PC-9 (cell line): ENCODE measurements at regions not wholly inside any gene's neighbourhood (a gene's known extent, or its start where the extent isn't known, plus 50 kb on each side); places are given as distances from the start of the nearest gene placed in this dataset.
A peak's percentile ranks its signal among the peaks of the same experiment; 100 is the strongest.

Source experiments
- BruUV-seq: library from RNA; stranded (reverse); fragments of 400-500 nt; replicated peaks from 2 replicates; lab custom pipeline; 2021; lab: Mats Ljungman, UMichigan
- CTCF ChIA-PET: fragments of 300-600 bp; sonication (Branson Sonifier 250); formaldehyde crosslinking; loops from one replicate; lab custom pipeline; 2022; ENCODE audit warnings: antibody characterized with exemption; lab: Charles Lee
- POLR2A ChIA-PET: fragments of 300-600 bp; sonication (Branson Sonifier 250); formaldehyde crosslinking; loops from one replicate; lab custom pipeline; 2022; ENCODE audit warnings: antibody characterized with exemption; ENCODE audit not compliant: unreplicated experiment; lab: Charles Lee
- DNase-seq, 2 experiments: peaks; one replicate each; pipeline versions ENCODE4 v3.0.0 to v3.0.0-alpha.2; 2015 to 2022; ENCODE audit warnings: mixed read lengths in 1 of 2
- H2AFZ ChIP-seq: fragments of 200-600 bp; sonication (generic); 2 replicates; pipeline ENCODE4 v1.8.1; 2017; ENCODE audit warnings: antibody characterized with exemption
- H3F3A ChIP-seq: fragments of 200-600 bp; sonication (generic); 2 replicates; pipeline ENCODE4 v1.8.1; 2017; ENCODE audit warnings: antibody characterized with exemption, mild to moderate bottlenecking, low read depth; ENCODE audit not compliant: insufficient read depth
- H3K27ac ChIP-seq: fragments of 200-600 bp; sonication (generic); 2 replicates; pipeline ENCODE4 v1.6.1; 2016; ENCODE audit warnings: mixed run types
- H3K27me3 ChIP-seq: fragments of 200-600 bp; sonication (generic); 2 replicates; pipeline ENCODE4 v1.6.1; 2016; ENCODE audit warnings: low read depth, mixed run types; ENCODE audit not compliant: insufficient read depth
- H3K36me3 ChIP-seq: fragments of 200-600 bp; sonication (generic); 2 replicates; pipeline ENCODE4 v1.6.1; 2016; ENCODE audit warnings: low read depth, mixed run types
- H3K4me1 ChIP-seq: fragments of 200-600 bp; sonication (generic); replicated peaks from 2 replicates; pipeline ENCODE4 v1.6.1; 2016; ENCODE audit warnings: mixed run types; ENCODE audit not compliant: insufficient read depth
- H3K4me2 ChIP-seq: fragments of 200-600 bp; sonication (generic); 2 replicates; pipeline ENCODE4 v1.6.1; 2017; ENCODE audit warnings: mixed run types
- H3K4me3 ChIP-seq: fragments of 200-600 bp; sonication (generic); 2 replicates; pipeline ENCODE4 v1.6.1; 2016; ENCODE audit warnings: mixed run types
- H3K79me2 ChIP-seq: fragments of 200-600 bp; sonication (generic); 2 replicates; pipeline ENCODE4 v1.6.1; 2017; ENCODE audit warnings: low read depth, mixed run types
- H3K9me2 ChIP-seq: fragments of 200-600 bp; sonication (generic); 2 replicates; pipeline ENCODE4 v1.8.1; 2017; ENCODE audit warnings: mild to moderate bottlenecking; ENCODE audit not compliant: insufficient read depth
- H3K9me3 ChIP-seq: fragments of 200-600 bp; sonication (generic); 2 replicates; pipeline ENCODE4 v1.8.1; 2016; ENCODE audit warnings: low read depth; ENCODE audit not compliant: insufficient read depth
- H4K20me1 ChIP-seq: fragments of 200-600 bp; sonication (generic); 2 replicates; pipeline ENCODE4 v1.8.1; 2017; ENCODE audit not compliant: insufficient read depth
- EZH2 ChIP-seq: fragments of 200-600 bp; sonication (generic); IDR thresholded peaks from 2 replicates; pipeline ENCODE4 v1.8.0; 2017; ENCODE audit warnings: antibody characterized with exemption, low read depth
- intact Hi-C: fragments of 100-400 bp; cut with micrococcal nuclease; formaldehyde crosslinking; loops from one replicate; pipeline ENCODE4 v1.10.0; 2022; ENCODE audit not compliant: unreplicated experiment
- TF ChIP-seq, protein P1 (sequence below): fragments of 200-600 bp; sonication (generic); conservative IDR thresholded peaks from 2 replicates; pipeline ENCODE4 v1.6.1; 2017; ENCODE audit warnings: mixed run types, antibody characterized with exemption, mild to moderate bottlenecking, moderate library complexity

DNA sequence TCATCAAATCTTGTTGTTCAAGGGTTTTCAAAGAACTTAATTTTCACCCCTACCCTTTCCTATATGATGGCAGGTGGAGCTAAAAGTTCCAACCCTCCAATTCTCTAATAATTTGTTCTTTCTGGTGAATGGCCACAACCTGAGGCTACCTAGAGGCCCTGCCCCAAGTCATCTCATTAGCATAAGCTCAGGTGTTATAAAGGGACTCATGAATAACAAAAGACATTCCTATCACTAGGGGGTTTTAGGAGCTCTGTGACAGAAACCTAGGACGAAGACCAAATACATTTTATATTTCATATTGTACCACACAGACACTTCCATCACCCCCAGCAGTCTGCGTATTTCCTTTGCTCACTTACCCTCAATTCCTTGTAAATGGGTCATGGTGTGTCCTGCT, 483.6 kb upstream of the EPHA6 start:
- BruUV-seq, result no TSS peak

DNA sequence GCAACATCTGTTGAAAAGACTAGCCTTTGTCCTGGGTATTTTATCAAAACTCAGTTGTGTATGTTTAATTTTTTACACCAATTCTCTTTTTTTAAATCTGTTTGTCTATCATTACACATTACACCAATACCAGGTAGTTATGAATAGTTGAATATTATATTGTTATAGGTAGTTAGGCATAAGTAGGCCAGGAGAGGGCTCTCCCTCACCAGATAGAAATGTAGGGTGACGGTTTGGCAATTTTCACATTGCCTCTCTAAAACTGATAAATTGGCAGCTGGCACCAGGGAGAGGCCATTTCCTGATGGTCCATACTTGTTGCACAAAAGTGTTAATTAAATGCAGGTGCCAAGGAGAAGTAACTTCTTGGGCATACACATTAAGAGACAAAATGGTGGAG, 483.1 kb upstream of the EPHA6 start:
- intact Hi-C loops, result loop anchor here (2.0 kb wide), 1 partner anchor 481 kb away; no protein-coding TSS in a partner anchor
- POLR2A ChIA-PET, result no interaction called here

More for the DNA sequence above, 483.6 kb upstream of the EPHA6 start:
- H3F3A ChIP-seq, result no peaks in the 10 kb centered on the region
- POLR2A ChIA-PET, result no interaction called here
- H3K79me2 ChIP-seq, result no peaks in the 10 kb centered on the region
- H3K9me2 ChIP-seq, result no peaks in the 10 kb centered on the region
- no peak for TF ChIP-seq EZH2
- TF ChIP-seq, protein P1, sequence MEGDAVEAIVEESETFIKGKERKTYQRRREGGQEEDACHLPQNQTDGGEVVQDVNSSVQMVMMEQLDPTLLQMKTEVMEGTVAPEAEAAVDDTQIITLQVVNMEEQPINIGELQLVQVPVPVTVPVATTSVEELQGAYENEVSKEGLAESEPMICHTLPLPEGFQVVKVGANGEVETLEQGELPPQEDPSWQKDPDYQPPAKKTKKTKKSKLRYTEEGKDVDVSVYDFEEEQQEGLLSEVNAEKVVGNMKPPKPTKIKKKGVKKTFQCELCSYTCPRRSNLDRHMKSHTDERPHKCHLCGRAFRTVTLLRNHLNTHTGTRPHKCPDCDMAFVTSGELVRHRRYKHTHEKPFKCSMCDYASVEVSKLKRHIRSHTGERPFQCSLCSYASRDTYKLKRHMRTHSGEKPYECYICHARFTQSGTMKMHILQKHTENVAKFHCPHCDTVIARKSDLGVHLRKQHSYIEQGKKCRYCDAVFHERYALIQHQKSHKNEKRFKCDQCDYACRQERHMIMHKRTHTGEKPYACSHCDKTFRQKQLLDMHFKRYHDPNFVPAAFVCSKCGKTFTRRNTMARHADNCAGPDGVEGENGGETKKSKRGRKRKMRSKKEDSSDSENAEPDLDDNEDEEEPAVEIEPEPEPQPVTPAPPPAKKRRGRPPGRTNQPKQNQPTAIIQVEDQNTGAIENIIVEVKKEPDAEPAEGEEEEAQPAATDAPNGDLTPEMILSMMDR, result no peak
- no peaks in the 10 kb centered on the region for H3K36me3 ChIP-seq
- no peaks in the 10 kb centered on the region for H3K27me3 ChIP-seq
- no peaks in the 10 kb centered on the region for H3K9me3 ChIP-seq
- CTCF ChIA-PET, result no interaction called here
- no peak overlapping the region for H3K4me3 ChIP-seq
- no peak overlapping the region for H2AFZ ChIP-seq
- intact Hi-C loops, result loop anchor here (2.0 kb wide), 1 partner anchor 482 kb away; no protein-coding TSS in a partner anchor
- H3K4me1 ChIP-seq, result no peaks in the 10 kb centered on the region
- no peak overlapping the region for H3K27ac ChIP-seq
- H4K20me1 ChIP-seq, result no peaks in the 10 kb centered on the region
- DNase-seq, result no peak
- H3K4me2 ChIP-seq, result no peak overlapping the region

DNA sequence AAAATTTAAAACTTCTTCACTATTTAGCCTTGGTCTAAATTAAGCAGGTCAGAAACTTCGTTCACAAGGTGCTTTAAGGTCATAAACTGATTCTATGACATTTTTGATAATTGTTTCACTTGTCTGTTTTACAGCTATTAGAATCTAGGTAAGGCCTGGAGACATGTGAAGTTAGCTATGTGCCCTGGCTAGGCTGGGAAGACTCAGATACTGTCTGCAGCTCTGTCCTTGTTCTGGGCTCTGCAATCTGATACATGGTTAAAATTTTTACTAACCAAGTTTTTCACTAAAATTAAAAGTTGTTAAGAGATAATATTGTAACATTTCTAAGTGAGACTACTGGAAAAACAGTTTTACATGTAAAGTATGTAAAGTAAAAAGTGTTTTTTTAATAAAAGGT, 479.6 kb upstream of the EPHA6 start:
- H3K27me3 ChIP-seq, result no peaks in the 10 kb centered on the region
- H4K20me1 ChIP-seq, result no peaks in the 10 kb centered on the region
- no peaks in the 10 kb centered on the region for H3K9me2 ChIP-seq
- H3F3A ChIP-seq, result no peaks in the 10 kb centered on the region
- H3K9me3 ChIP-seq, result no peaks in the 10 kb centered on the region
- H3K4me1 ChIP-seq, result no peaks in the 10 kb centered on the region
- TF ChIP-seq, protein P1, result no peak
- TF ChIP-seq EZH2, result no peak
- H3K4me3 ChIP-seq, result no peak overlapping the region
- intact Hi-C loops, result no loop called here
- no peak overlapping the region for H3K27ac ChIP-seq
- ChIA-PET CTCF (no interaction called here), POLR2A (interaction anchor here (0.5 kb wide), 1 partner anchor 15 kb away, joined by 4 read pairs; no protein-coding TSS in a partner anchor)
- H3K4me2 ChIP-seq, result no peak overlapping the region
- no peak for DNase-seq
- H2AFZ ChIP-seq, result no peak overlapping the region
- H3K79me2 ChIP-seq, result no peaks in the 10 kb centered on the region
- no peaks in the 10 kb centered on the region for H3K36me3 ChIP-seq
- no TSS peak for BruUV-seq

More for the DNA sequence above, 483.1 kb upstream of the EPHA6 start:
- no peaks in the 10 kb centered on the region for H3K36me3 ChIP-seq
- H3K4me2 ChIP-seq, result no peak overlapping the region
- no peak overlapping the region for H3K4me3 ChIP-seq
- CTCF ChIA-PET, result no interaction called here
- H3K4me1 ChIP-seq, result no peaks in the 10 kb centered on the region
- H3K27me3 ChIP-seq, result no peaks in the 10 kb centered on the region
- no peaks in the 10 kb centered on the region for H3F3A ChIP-seq
- BruUV-seq, result no TSS peak
- H4K20me1 ChIP-seq, result no peaks in the 10 kb centered on the region
- no peaks in the 10 kb centered on the region for H3K9me2 ChIP-seq
- no peak for DNase-seq
- TF ChIP-seq, protein P1, result peak; percentile 51
- TF ChIP-seq EZH2, result no peak
- H3K79me2 ChIP-seq, result no peaks in the 10 kb centered on the region
- no peaks in the 10 kb centered on the region for H3K9me3 ChIP-seq
- H3K27ac ChIP-seq, result no peak overlapping the region
- H2AFZ ChIP-seq, result no peak overlapping the region
